Epithelial cell of esophagus (primary cell): ENCODE measurements at regions not wholly inside any gene's neighbourhood (a gene's known extent, or its start where the extent isn't known, plus 50 kb on each side); places are given as distances from the start of the nearest gene placed in this dataset.
A peak's percentile ranks its signal among the peaks of the same experiment; 100 is the strongest.

ENCODE experiments used
- DNase-seq: peaks from one replicate; pipeline ENCODE4 v3.0.0; 2010; ENCODE audit warnings: low read depth
- H3K4me3 ChIP-seq: 2 replicates; pipeline ENCODE4 v1.5.1; 2011; ENCODE audit warnings: mild to moderate bottlenecking, low read length, control low read depth
- TF ChIP-seq, protein P1 (sequence below): IDR thresholded peaks from 2 replicates; pipeline ENCODE4 v1.5.1; 2011; ENCODE audit warnings: low read depth, mild to moderate bottlenecking, low read length, control low read depth, inconsistent platforms; ENCODE audit not compliant: insufficient read depth; ENCODE audit errors: missing control alignments

DNA sequence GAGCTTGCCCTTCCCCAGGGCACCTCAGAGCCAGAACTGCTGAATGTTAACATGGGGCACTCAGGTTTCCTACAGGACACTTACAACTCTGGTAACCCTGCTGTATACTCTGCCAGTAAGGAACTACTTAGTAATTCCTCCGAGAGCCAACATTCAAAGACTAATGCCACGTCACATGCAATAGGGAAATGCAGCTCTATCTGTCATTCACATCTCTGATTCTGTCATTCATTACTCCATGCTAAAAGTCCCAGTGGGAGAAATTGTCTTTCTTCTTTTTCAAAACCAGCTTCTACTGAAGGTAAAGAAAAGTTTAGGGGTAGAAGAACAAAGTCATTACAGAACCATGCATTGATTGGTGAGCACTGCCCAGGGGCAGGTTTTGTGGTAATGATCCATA lies 189.2 kb downstream of the DAD1 start:
- TF ChIP-seq, protein P1, sequence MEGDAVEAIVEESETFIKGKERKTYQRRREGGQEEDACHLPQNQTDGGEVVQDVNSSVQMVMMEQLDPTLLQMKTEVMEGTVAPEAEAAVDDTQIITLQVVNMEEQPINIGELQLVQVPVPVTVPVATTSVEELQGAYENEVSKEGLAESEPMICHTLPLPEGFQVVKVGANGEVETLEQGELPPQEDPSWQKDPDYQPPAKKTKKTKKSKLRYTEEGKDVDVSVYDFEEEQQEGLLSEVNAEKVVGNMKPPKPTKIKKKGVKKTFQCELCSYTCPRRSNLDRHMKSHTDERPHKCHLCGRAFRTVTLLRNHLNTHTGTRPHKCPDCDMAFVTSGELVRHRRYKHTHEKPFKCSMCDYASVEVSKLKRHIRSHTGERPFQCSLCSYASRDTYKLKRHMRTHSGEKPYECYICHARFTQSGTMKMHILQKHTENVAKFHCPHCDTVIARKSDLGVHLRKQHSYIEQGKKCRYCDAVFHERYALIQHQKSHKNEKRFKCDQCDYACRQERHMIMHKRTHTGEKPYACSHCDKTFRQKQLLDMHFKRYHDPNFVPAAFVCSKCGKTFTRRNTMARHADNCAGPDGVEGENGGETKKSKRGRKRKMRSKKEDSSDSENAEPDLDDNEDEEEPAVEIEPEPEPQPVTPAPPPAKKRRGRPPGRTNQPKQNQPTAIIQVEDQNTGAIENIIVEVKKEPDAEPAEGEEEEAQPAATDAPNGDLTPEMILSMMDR: no peak
- DNase-seq: no peak
- H3K4me3 ChIP-seq: no peak overlapping the region

DNA sequence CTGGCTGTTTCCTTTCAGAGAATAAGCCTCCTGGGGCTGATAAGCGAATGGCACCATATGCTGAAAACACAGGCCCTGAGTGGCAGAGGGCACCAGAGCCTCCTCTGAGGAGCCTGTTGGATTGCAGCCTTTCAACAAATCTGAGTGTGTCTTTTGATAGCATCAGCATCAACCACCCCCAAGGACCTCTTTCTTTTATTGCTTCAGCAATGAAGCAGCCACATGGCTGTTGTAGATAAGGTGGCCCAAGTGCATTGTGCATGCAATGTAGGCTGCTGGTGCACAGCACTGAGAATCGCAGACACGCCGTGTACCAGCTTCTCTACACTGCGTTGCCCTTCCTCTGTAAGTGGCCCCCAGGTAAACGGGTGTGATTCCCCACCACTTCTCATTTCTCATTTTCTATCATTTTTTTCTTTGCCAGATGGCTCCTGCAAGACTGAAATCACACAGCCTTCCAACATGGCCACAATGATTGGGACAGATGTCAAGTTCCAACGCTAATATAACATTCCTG lies 191.7 kb downstream of the DAD1 start:
- no peak for DNase-seq
- TF ChIP-seq, protein P1: no peak
- no peak overlapping the region for H3K4me3 ChIP-seq

DNA sequence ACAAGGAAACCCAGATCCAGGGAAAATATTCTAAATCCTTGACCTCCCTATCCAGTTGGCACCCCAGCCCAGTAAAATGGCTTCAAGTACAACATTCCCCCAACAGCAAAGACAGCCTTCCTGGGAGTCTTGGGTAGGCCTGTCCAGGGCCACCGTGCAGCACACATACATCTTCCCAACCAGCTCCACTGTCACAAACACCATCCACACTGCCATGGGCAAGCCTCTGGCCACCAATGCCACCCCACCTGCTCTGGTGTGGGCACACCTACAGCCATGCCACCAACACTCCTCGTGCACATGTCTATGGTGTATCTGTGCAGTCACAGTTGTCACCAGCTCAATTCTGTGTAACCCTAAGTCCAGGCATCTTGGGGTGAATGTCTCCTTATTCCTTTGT lies 193.2 kb downstream of the DAD1 start:
- TF ChIP-seq, protein P1: no peak
- H3K4me3 ChIP-seq: no peak overlapping the region
- no peak for DNase-seq

DNA sequence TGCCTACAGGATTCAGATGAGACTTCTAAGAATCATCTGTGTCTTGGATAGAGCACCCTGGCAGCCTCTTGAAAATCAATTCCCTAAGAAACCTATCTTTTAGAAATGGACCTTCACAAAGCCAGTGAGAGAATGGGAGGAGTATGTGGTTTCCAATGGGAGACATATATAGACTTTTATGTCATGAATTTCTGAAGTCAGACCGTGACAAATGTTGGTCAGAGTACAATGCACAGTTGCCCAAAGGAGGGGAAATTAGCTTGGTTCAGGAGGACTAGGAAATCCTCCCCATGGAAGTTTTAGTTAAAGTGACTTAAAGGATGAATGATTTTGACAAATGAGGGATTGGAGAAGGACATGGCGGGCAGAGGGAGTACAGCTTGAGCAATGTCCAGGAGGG lies 194.4 kb downstream of the DAD1 start:
- no peak overlapping the region for H3K4me3 ChIP-seq
- TF ChIP-seq, protein P1: no peak
- no peak for DNase-seq

DNA sequence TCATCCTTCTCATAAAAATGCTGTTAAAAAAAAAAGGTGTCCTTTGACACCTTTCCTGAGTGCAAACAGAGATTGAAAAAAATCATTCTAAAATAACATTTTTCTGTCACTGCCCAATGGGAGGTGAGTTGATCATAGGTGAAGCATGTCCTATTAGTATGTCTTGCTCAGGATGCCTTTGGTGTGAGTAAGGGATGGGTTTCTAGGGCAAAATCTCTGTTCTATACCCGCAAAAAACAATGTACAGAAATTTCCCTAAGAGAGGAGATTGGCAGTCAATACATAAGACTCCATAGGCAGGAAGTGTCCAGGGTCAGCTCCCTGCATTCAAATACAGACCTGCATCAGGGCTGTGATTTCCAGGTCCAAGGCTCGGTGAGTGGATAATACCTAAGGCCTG lies 195.2 kb downstream of the DAD1 start:
- DNase-seq: no peak
- no peak overlapping the region for H3K4me3 ChIP-seq
- TF ChIP-seq, protein P1: no peak

DNA sequence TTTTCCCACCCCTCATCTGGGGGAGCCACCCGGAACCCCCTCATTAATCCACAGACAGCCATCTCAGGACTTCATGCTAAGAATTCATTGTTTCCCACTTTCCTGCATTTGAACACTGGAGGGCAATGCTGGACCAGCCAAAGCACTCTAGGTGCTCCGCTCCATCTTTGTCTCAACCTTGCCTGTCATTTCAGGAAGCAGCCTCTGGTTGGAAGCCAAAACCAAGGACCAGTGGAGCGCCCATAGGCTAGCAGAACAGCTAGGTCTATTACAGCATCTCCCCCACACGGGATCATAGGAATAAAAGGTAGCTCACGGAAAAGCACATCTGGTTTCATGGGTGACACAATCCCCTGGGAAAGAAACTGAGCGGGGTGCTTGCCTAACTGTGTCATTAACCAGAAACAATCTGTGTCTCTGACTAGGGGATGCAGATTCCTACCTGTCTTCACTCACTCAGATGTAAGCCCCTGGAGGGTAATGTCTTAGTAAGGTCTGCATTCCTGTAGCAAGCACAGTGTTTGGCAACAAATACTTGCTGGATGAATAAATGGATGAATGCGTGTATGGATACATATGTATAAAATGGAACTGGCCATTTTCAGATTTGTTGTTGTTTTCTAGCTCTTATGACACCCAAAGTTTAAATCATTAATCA lies 197.0 kb downstream of the DAD1 start:
- peak; percentile 81 for DNase-seq

More for the DNA sequence above, 197.0 kb downstream of the DAD1 start:
- H3K4me3 ChIP-seq: no peak overlapping the region
- TF ChIP-seq, protein P1: peak; percentile 76
